ENCODE measurements at regions not wholly inside any gene's neighbourhood (a gene's known extent, or its start where the extent isn't known, plus 50 kb on each side); places are given as distances from the start of the nearest gene placed in this dataset.
"Not testable (repeated sequence)": the region's sequence is repeated elsewhere in the genome, so short reads cannot be mapped to it uniquely, and the experiment has no call there.

- H3K4me1 Mint-ChIP-seq (ENCODE audit: low read depth), result no peaks in the 10 kb centered on the region
- DNase-seq, result no peak
- no peaks in the 10 kb centered on the region for H3K36me3 Mint-ChIP-seq (ENCODE audit: insufficient read depth in 2 of 2)
- no peak for ATAC-seq (replicated peaks in 1 of 2)
- no peak overlapping the region for H3K27ac Mint-ChIP-seq
- no peaks in the 10 kb centered on the region for H3K9me3 Mint-ChIP-seq
- no peak overlapping the region for H3K4me3 Mint-ChIP-seq
- peaks cover 6% of the 10 kb centered on the region for H3K27me3 Mint-ChIP-seq (ENCODE audit: low read depth)
Observed at GRCh38 chr11:134957540-134958335, 545.7 kb upstream of the B3GAT1 start.

DNA sequence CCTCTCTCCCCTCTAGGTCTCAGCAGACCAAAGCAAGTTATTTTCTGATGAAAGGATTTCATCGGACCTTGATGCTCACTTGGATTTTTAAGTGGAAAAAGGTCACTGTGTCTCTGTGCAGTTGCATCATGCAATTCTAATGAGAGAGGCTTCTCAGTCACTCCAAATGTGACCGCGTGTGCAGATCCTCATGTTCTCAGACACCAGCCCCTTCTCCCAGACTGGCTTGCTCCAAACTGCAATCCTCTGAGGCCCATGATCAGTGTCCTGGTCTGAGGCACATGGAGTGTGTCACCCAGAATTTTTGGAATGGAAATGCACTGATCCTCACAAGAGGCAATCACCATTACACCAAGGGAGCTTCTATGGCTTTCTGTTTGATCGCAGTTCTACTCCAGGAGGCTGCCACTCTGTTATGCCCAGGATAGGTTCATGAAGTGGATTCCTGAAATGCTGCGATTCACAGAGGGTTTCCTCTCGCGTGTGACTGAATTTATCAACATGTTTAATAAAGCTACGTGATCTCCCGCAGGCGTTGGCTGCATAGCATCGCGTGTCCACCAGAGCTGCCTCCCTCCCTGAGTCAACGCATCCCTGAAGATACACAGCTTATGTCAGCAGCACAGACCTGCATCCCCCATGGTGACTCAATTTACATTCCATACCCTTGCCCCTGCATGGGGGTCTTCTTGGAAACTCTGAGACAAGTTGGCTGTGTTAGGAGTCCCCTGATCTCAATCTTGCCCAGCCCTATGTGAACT, 544.6 kb upstream of the B3GAT1 start:
- Mint-ChIP-seq H3K27ac (no peak overlapping the region), H3K36me3 (ENCODE audit: insufficient read depth in 2 of 2) (no peaks in the 10 kb centered on the region), H3K27me3 (ENCODE audit: low read depth) (peaks cover 6% of the 10 kb centered on the region), H3K4me3 (no peak overlapping the region), H3K9me3 (no peaks in the 10 kb centered on the region), H3K4me1 (ENCODE audit: low read depth) (no peaks in the 10 kb centered on the region)
- ATAC-seq (replicated peaks in 1 of 2) (no peak), DNase-seq (no peak)

DNA sequence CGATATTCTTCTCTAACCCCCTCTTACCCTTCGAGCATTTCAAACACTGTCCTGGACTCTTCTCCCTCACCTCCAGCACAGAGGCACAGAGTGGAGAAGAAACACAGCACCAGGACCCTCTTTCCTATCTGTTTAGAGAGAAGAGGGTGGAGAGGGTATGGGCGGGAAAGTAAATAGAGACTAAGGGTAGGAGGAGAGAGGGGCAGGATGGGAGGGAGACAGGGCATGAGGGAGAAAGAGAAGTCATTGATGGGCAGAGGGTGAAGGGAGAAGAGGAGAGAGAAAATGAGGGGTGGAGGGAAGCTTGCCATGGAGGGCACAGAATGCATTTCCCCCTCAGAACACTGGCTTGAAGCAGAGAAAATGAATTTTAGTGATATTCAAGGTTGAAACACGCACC, 543.9 kb upstream of the B3GAT1 start:
- not testable (repeated sequence) for H3K4me3 Mint-ChIP-seq; DNase-seq; H3K27ac Mint-ChIP-seq; H3K36me3 Mint-ChIP-seq (ENCODE audit: insufficient read depth in 2 of 2); H3K27me3 Mint-ChIP-seq (ENCODE audit: low read depth); ATAC-seq (replicated peaks in 1 of 2); H3K9me3 Mint-ChIP-seq; H3K4me1 Mint-ChIP-seq (ENCODE audit: low read depth)

GRCh38 chr11:134955281-134955680, 543.2 kb upstream of the B3GAT1 start:
- no peak overlapping the region for H3K27ac Mint-ChIP-seq
- ATAC-seq (replicated peaks in 1 of 2) (no peak), DNase-seq (no peak)
- H3K36me3 Mint-ChIP-seq (ENCODE audit: insufficient read depth in 2 of 2), result no peaks in the 10 kb centered on the region
- H3K27me3 Mint-ChIP-seq (ENCODE audit: low read depth), result peaks cover 6% of the 10 kb centered on the region
- H3K4me1 Mint-ChIP-seq (ENCODE audit: low read depth), result no peaks in the 10 kb centered on the region
- no peaks in the 10 kb centered on the region for H3K9me3 Mint-ChIP-seq
- H3K4me3 Mint-ChIP-seq, result no peak overlapping the region

DNA sequence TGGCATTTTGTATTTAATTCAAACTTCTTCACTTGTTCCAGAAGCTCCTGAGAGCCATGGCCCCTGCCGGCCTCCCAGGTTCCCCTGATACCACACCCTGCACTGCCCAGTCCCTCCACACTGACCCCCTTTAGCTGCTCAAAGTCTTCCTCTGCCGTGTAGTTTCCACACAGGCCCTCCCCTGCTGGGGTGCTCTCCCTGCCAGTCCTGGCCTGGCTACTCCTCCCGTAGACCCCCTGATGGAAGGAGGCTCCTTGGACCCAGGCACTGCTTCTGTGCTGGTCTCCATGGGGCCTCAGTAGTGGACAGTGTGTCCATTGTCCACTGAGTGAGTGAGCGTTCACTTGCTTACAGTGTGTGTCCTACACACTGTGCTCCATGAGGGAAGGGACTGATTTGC, 542.4 kb upstream of the B3GAT1 start:
- H3K27me3 Mint-ChIP-seq (ENCODE audit: low read depth); DNase-seq; ATAC-seq (replicated peaks in 1 of 2); H3K36me3 Mint-ChIP-seq (ENCODE audit: insufficient read depth in 2 of 2); H3K4me3 Mint-ChIP-seq; H3K9me3 Mint-ChIP-seq; H3K27ac Mint-ChIP-seq; H3K4me1 Mint-ChIP-seq (ENCODE audit: low read depth): not testable (repeated sequence)

DNA sequence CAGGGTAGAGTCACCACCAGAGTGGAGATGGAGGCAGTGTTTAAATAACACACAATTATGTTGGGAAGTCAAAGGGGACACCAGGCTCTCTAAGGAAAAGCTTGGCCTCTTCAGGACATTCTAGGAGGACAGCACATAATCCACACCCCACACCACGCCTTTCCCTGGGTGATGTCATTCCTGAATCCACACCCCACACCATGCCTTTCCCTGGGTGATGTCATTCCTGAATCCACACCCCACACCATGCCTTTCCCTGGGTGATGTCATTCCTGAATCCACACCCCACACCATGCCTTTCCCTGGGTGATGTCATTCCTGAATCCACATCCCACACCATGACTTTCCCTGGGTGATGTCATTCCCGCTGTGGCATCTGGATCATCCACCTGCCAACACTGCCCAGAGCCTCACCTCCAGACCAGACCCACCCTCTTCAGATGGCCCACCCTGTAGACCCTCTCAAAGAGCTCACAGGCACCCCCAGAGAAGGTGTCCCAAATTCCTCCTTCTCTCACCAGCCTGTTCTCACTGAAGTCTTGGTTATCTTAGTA, 541.5 kb upstream of the B3GAT1 start:
- not testable (repeated sequence) for H3K27me3 Mint-ChIP-seq (ENCODE audit: low read depth); DNase-seq; ATAC-seq (replicated peaks in 1 of 2); H3K4me3 Mint-ChIP-seq; H3K36me3 Mint-ChIP-seq (ENCODE audit: insufficient read depth in 2 of 2); H3K27ac Mint-ChIP-seq; H3K9me3 Mint-ChIP-seq; H3K4me1 Mint-ChIP-seq (ENCODE audit: low read depth)

DNA sequence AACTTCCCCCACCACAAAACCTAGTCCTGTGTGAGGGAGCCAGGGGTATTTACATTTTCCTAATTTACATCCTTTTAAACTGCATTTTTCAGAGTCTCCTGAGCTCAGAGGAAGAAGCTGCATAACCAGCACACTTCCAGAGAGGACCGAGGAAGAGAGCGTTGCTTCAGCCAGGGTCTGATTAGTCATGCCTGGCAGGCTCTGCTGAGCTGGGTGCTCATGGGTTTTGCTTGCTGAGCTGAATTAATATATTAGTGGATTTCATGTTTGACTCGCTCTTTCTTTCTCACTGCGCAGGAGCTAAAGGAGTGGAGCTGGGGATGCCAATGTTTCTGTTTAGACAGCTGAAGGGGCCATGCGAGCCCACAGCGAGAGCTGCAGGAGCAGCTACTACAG, 539.3 kb upstream of the B3GAT1 start:
- ATAC-seq (replicated peaks in 1 of 2) (no peak), DNase-seq (no peak)
- Mint-ChIP-seq H3K27ac (no peak overlapping the region), H3K9me3 (no peaks in the 10 kb centered on the region), H3K4me3 (no peak overlapping the region), H3K36me3 (ENCODE audit: insufficient read depth in 2 of 2) (no peaks in the 10 kb centered on the region), H3K4me1 (ENCODE audit: low read depth) (no peaks in the 10 kb centered on the region), H3K27me3 (ENCODE audit: low read depth) (peaks cover 6% of the 10 kb centered on the region)

GRCh38 chr11:134950692-134951304, 538.8 kb upstream of the B3GAT1 start:
- no peaks in the 10 kb centered on the region for H3K36me3 Mint-ChIP-seq (ENCODE audit: insufficient read depth in 2 of 2)
- H3K27ac Mint-ChIP-seq, result no peak overlapping the region
- ATAC-seq (replicated peaks in 1 of 2) (no peak), DNase-seq (no peak)
- H3K4me1 Mint-ChIP-seq (ENCODE audit: low read depth), result no peaks in the 10 kb centered on the region
- no peak overlapping the region for H3K4me3 Mint-ChIP-seq
- peaks cover 6% of the 10 kb centered on the region for H3K27me3 Mint-ChIP-seq (ENCODE audit: low read depth)
- no peaks in the 10 kb centered on the region for H3K9me3 Mint-ChIP-seq

- Mint-ChIP-seq H3K36me3 (ENCODE audit: insufficient read depth in 2 of 2) (no peaks in the 10 kb centered on the region), H3K9me3 (no peaks in the 10 kb centered on the region), H3K4me3 (no peak overlapping the region), H3K4me1 (ENCODE audit: low read depth) (no peaks in the 10 kb centered on the region), H3K27me3 (ENCODE audit: low read depth) (peaks cover 3% of the 10 kb centered on the region), H3K27ac (no peak overlapping the region)
- DNase-seq (no peak), ATAC-seq (replicated peaks in 1 of 2) (no peak)
Observed at GRCh38 chr11:134949121-134950090, 537.4 kb upstream of the B3GAT1 start.

- no peak overlapping the region for H3K27ac Mint-ChIP-seq
- H3K36me3 Mint-ChIP-seq (ENCODE audit: insufficient read depth in 2 of 2), result no peaks in the 10 kb centered on the region
- peaks cover 6% of the 10 kb centered on the region for H3K27me3 Mint-ChIP-seq (ENCODE audit: low read depth)
- no peak for ATAC-seq (replicated peaks in 1 of 2)
- no peaks in the 10 kb centered on the region for H3K4me1 Mint-ChIP-seq (ENCODE audit: low read depth)
- no peaks in the 10 kb centered on the region for H3K9me3 Mint-ChIP-seq
- DNase-seq, result no peak
- H3K4me3 Mint-ChIP-seq, result no peak overlapping the region
Observed at GRCh38 chr11:134947556-134947955, 535.5 kb upstream of the B3GAT1 start.

DNA sequence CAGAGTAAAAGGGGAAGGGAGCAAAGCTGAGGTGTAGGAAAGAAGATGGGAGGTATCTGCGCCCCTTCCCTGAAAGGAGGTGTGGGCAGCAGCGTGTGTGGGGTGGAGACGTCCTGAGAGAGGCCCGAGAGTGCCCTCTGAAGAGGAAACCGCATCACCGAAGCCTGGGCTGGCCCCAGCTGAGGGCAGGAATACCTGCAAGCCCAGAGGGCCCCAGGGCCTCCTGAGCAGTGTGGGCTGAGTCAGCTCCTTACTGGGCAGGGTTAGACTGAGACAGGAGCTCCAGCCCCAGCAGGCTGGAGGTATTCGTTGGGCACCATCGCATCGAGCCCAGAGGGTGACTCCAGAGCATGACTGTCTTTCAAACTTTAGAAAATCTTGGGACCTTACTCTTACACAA, 534.0 kb upstream of the B3GAT1 start:
- Mint-ChIP-seq H3K4me1 (ENCODE audit: low read depth) (no peaks in the 10 kb centered on the region), H3K27me3 (ENCODE audit: low read depth) (peaks cover 6% of the 10 kb centered on the region), H3K27ac (no peak overlapping the region), H3K9me3 (no peaks in the 10 kb centered on the region), H3K4me3 (no peak overlapping the region), H3K36me3 (ENCODE audit: insufficient read depth in 2 of 2) (no peaks in the 10 kb centered on the region)
- no peak for DNase-seq
- no peak for ATAC-seq (replicated peaks in 1 of 2)

- ATAC-seq (replicated peaks in 1 of 2) (no peak), DNase-seq (no peak)
- Mint-ChIP-seq H3K4me3 (no peak overlapping the region), H3K36me3 (ENCODE audit: insufficient read depth in 2 of 2) (no peaks in the 10 kb centered on the region), H3K27me3 (ENCODE audit: low read depth) (peaks cover 6% of the 10 kb centered on the region), H3K27ac (no peak overlapping the region), H3K9me3 (no peaks in the 10 kb centered on the region), H3K4me1 (ENCODE audit: low read depth) (no peaks in the 10 kb centered on the region)
Observed at GRCh38 chr11:134944986-134945385, 532.9 kb upstream of the B3GAT1 start.

Measured in activated T-cell treated with anti-CD3 and anti-CD28 coated beads, Interleukin-2, amount 50 U/mL, for 72 hours (primary cell).